Fibroblast of skin of right quadriceps (primary cell): ENCODE measurements at regions not wholly inside any gene's neighbourhood (a gene's known extent, or its start where the extent isn't known, plus 50 kb on each side); places are given as distances from the start of the nearest gene placed in this dataset.
A peak's percentile ranks its signal among the peaks of the same experiment; 100 is the strongest.

Experiments
- DNase-seq: peaks from one replicate; pipeline ENCODE4 v3.0.0-alpha.2; 2013

DNA sequence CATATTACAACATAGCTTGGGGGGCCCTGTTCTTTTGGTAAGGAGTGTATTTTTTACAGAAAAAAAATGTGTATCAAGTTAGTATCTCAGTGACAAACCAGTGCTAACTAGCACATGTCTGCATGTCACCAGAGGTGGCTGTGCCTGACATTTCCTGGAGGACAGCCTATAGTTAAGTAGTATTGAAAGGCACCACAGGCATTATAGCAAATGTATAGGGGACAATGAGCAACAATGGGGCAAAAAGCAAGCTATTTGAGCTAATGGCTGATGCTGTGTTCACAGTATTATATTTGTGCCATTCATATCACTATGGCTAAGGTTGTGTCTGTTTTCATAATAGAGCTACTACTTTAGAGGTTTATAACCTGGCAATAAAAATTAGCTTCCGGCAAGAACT, 1644.0 kb downstream of the MAT2B start:
- DNase-seq: no peak

DNA sequence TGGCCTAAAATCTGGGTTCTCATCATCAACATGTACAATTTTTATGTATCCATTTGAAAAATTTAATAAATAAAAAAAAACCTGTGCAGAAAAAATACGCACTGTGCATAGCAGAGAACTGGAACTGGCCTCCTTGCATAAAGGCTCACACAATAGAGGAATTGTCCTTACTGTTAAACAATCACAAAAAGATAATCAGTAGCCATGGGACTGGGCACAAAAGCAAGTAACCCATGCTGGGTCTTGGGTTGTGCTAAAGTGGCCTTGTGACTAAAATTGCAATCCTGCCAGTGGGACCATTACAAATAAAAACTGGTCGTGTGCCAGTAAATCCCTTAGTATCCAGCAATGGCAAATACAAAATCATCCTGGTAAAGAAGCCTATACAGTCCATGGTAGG, 1646.6 kb downstream of the MAT2B start:
- no peak for DNase-seq

DNA sequence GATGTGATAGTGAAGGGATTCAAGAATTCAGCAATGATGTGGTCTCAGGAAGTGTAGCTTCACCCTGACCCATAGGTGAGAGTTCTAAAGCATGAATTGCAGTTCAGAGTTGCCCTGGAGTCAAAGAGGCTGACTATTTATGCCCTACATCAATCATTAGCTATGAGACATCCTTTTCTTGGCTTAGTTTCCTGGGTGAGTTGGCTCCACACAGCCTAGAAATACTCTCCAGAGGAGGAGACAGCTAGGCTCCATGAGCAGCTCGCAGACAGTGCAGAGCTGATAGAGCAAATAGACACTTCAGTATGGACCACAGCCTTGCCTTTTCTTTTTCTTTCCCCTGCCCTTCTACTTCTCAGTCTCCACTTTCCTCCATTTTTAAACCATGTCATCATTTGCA, 1651.8 kb downstream of the MAT2B start:
- no peak for DNase-seq

DNA sequence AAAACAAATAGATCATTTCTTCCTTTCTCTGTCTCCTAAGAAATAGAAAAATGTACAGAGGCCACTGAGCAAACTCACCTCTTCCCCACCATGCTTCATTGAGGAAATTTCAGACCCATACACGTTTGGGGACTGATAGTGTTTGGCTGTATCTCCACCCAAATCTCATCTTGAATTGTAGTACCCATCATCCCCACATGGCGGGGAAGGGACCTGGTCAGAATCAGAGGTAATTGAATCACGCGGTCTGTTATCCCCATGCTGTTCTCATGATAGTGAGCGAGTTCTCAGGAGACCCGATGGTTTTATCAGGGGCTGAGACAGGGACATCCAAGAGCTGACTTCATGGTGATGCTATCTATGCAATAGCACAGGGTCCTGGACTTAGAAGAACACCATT, 1655.8 kb downstream of the MAT2B start:
- DNase-seq: no peak

- no peak for DNase-seq
These were observed 1658.4 kb downstream of the MAT2B start for GRCh38 chr5:165163861-165164260.

DNA sequence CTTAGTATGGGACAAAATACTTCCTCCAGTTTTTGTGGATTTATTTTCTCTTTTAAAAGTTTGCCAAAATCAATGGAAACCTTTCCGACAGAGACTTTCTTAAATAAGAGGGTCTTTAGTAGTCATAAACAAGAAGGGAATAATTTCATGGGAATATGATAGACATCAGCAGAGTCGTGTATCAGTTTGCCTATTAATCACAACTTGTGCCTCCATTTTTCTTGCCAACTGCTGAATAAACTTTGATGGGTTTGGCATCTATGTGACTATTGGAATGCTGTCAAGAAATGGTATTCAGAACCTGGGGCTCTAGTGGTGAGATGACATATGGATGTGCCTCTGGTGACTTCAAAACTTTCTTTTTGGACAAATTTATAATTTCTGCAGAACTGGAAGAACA, 1668.2 kb downstream of the MAT2B start:
- DNase-seq: no peak

GRCh38 chr5:165175041-165175440, 1669.6 kb downstream of the MAT2B start:
- DNase-seq: no peak

DNA sequence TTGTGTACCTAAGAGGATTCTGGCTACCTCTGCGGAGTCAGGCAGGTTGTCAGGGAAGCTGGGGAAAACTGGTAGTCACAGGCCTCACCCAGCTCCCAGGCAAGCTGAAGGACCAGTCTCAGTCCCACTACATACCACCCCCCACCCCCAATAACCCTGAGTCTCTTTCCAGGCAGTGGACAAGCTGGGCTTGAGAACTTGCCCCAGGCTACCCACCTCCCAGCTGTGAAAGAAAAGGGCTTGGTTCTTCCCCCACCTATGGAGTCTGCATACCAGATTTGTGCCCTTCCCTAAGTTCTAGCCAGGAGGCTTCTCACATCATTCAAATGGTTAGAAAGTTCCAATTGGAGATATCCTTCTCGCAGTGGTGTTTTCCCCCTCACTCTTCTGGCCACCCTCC, 1678.8 kb downstream of the MAT2B start:
- DNase-seq: no peak

- DNase-seq: no peak
These were observed 1680.3 kb downstream of the MAT2B start for GRCh38 chr5:165185716-165186115.

DNA sequence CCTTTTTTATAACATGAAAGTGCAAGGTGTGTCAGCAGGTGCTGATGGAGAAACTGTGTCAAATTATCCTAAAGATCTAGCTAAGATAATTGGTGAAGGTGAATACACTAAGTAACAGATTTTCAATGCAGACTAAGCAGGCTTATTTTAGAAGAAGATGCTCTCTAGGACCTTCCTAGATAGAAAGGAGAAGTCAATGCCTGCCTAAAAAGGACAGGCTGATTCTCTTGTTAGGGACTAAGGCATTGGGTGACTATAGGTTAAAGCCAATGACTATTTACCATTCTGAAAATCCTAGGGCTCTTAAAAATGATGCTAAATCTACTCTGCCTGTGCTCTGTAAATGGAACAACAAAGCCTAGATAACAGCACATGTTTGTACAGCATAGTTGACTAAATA, 1682.4 kb downstream of the MAT2B start:
- DNase-seq: no peak

DNA sequence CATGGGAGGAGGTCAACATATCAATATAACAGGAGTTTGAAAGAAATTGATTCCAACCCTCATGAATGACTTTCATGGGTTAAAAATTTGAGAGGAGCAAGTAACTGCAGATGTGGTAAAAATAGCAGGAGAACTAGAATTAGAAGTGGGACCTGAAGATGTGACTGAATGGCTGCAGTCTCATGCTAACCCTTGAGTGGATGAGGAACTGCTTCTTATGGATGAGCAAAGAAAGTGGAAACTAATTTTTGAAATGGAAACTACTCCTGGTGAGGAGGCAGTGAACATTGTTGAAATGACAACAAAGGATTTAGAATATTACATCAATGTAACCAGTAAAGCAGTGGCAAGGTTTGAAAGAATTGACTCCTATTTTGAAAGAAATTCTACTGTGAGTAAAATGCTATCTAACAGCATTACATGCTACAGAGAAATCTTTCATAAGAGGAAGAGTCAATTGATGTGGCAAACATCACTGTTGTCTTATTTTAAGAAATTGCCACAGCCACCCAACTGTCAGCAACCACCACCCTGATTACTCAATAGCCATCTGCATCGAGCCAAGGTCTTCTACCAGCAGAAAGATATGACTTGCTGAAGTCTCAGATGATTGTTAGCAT, 1683.2 kb downstream of the MAT2B start:
- no peak for DNase-seq

DNA sequence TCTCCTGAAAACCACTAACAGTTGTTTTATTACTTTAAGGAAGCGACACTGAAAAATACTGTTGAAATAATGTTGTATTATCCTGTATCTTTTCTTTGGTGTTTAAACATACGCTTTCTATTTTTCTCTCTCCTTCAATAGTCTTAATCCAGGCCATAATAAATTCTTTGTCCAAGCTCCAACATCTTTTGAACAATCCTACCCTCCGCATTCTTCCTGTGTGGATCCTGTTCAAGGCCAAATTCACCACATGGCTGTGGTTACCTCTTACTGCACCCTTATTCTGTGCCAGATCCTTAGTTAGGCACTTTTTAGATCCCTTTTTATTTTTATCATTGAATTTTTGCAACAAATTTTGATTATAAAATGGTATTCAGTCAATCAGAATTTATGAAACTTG, 1691.5 kb downstream of the MAT2B start:
- no peak for DNase-seq

GRCh38 chr5:165201369-165201768, 1696.0 kb downstream of the MAT2B start:
- DNase-seq: peak; percentile 25

DNA sequence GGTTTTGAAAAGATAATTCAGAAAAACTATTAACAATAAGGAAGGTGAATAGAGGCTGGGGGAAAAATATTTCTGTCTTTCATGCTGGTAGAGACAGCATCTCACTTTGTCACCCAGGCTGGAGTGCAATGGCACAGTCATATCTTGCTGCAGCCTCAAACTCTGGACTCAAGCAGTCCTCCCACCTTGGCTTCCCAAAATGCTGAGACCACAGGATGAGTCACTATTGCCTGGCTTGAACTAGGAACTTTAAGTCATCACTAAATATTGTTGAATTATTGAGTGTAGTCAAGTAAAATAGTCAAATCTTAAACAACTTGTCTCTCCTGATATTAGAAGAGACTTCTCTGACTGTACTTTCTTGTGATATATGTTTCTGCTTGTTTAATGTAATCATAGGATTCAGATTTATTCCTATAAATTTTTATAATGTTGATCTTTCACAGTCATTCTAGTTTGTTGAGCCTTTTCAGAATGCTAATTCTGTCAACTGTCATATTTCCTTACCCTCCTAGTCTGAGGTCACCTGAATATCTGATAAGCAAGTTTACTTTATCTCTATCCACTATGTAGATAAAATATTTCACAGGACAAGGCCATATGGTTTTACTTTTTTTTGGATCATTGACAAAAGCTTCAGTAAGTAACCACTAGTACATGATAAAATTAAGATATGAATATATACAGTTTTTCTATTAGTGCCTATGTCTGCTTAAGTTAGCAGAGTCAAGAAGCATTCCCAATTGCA, 1696.5 kb downstream of the MAT2B start:
- DNase-seq: peak; percentile 46

GRCh38 chr5:165202519-165202910, 1697.1 kb downstream of the MAT2B start:
- no peak for DNase-seq

GRCh38 chr5:165209101-165209727, 1703.8 kb downstream of the MAT2B start:
- peak; percentile 22 for DNase-seq

DNA sequence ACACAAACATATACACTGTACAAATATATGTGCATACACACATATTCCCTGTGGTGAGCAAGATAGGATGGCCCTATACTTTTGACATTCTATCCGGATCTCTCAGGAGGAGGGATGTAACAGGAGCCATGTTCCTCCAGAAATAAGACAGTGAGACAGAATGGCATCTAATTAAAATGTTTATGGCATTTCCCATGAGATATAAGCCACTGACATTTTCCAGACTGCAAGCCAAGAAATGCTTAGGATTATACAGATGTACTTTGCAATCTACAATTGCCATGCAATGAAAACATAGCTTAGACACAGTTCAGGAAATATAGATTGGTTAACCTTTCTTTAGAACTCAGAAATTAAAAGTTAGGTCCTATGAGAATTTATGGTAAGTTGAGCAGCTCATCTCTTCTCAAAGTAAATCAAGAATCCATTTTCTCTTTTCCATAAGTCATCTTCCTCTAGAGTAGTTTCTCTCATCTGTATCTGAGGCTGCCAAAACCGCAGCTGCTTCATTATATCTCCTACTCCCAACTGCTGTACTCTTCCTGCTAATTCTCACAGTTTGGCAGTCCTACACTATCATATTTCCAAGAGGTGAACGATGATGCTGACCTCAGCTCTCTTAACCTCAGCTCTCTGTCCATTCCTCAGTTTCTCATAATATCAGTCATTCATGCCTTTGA, 1719.1 kb downstream of the MAT2B start:
- no peak for DNase-seq

- DNase-seq: no peak
These were observed 1722.1 kb downstream of the MAT2B start for GRCh38 chr5:165227515-165227914.

GRCh38 chr5:165228184-165228583, 1722.8 kb downstream of the MAT2B start:
- DNase-seq: no peak

GRCh38 chr5:165231821-165232508, 1726.5 kb downstream of the MAT2B start:
- DNase-seq: no peak

- no peak for DNase-seq
These were observed 1727.2 kb downstream of the MAT2B start for GRCh38 chr5:165232509-165233028.

- DNase-seq: no peak
These were observed 1736.4 kb downstream of the MAT2B start for GRCh38 chr5:165241811-165242210.

GRCh38 chr5:165242646-165243045, 1737.2 kb downstream of the MAT2B start:
- no peak for DNase-seq
